A673 (cell line): ENCODE measurements at regions not wholly inside any gene's neighbourhood (a gene's known extent, or its start where the extent isn't known, plus 50 kb on each side); places are given as distances from the start of the nearest gene placed in this dataset.

Experiments used
- CTCF ChIP-seq: fragments of 300-800, 200-600 bp; sonication (generic); conservative IDR thresholded peaks from 2 replicates; pipeline ENCODE4 v1.5.1; 2017; ENCODE audit warnings: low read depth, mild to moderate bottlenecking, antibody characterized with exemption, low read length, moderate library complexity, mixed read lengths
- EZH2 ChIP-seq: fragments of 200-600 bp; sonication (generic); IDR thresholded peaks from 2 replicates; pipeline ENCODE4 v1.6.1; 2017; ENCODE audit warnings: borderline replicate concordance, low read depth, mild to moderate bottlenecking, mixed read lengths, antibody characterized with exemption, low read length; ENCODE audit not compliant: poor library complexity, severe bottlenecking

- TF ChIP-seq CTCF = no peak
- TF ChIP-seq EZH2 = no peak
Observed at GRCh38 chr14:53847881-53848280, 108.7 kb downstream of the BMP4 start.
